ENCODE measurements at regions not wholly inside any gene's neighbourhood (a gene's known extent, or its start where the extent isn't known, plus 50 kb on each side); places are given as distances from the start of the nearest gene placed in this dataset.

DNA sequence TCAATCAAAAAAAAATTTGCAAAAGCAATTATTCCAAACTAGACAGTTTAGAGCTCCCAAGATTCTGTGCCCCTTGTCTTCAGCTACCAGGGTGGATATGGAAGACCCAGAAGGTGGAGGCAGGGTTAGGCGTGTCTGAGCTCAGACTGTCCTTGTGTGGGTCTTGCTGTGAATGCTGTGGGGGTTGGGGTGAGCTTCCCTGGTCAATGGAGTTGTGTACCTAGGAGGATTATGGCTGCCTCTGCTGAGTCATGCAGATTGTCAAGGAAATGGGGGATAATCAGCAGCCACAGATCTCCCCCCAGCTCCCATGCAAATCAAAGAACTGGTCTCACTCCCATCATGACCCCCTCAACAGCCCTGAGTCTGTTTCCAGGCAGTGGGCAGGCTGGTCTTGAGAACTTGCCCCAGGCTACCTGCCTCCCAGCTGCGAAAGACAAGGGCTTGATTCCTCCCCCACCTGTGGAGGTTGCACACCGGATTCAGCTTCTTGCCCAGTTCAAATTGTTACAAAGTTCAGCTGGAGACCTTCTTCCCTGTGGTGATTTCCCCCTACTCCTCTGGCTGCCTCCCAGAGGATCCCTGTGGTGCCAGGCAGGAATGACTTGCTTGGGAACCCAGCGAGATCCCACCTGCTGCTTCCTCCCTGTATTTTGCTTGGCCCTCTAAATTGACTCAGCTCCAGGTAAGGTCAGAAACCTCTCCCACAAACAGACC lies 77.0 kb downstream of the RAD51AP2 start:
- DNase-seq (ENCODE audit: low read depth) (peak; percentile 37), FAIRE-seq (peak; percentile 43)
- no peaks in the 10 kb centered on the region for H3K27me3 ChIP-seq (ENCODE audit: control insufficient read depth, insufficient read depth, low read length)
- TF ChIP-seq, protein P1, sequence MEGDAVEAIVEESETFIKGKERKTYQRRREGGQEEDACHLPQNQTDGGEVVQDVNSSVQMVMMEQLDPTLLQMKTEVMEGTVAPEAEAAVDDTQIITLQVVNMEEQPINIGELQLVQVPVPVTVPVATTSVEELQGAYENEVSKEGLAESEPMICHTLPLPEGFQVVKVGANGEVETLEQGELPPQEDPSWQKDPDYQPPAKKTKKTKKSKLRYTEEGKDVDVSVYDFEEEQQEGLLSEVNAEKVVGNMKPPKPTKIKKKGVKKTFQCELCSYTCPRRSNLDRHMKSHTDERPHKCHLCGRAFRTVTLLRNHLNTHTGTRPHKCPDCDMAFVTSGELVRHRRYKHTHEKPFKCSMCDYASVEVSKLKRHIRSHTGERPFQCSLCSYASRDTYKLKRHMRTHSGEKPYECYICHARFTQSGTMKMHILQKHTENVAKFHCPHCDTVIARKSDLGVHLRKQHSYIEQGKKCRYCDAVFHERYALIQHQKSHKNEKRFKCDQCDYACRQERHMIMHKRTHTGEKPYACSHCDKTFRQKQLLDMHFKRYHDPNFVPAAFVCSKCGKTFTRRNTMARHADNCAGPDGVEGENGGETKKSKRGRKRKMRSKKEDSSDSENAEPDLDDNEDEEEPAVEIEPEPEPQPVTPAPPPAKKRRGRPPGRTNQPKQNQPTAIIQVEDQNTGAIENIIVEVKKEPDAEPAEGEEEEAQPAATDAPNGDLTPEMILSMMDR (IDR thresholded peaks at IDR 0.05; ENCODE audit: insufficient read depth, low read length, severe bottlenecking) = no peak
- H3K36me3 ChIP-seq (ENCODE audit: control insufficient read depth, insufficient read depth, low read length) = no peaks in the 10 kb centered on the region
- no peak overlapping the region for H3K4me3 ChIP-seq (ENCODE audit: low read depth, low read length)

DNA sequence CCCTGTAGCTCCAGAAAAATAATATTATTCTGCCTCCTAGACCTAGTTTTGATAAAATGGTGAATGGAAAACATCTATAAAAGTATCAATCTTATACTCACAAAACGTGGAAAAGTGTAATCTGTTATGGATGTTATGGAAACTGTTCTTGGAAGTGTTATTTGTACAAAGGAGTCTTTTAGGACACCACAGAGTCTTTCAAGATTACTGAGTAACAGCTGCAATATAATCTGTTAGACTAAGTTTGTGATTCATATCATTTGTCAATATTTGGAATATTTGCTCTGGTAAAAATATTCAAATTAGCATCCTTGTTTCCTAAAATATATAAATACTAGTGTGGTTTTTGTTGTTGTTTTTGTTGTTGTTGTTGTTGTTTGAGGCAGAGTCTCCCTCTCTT lies 87.9 kb downstream of the RAD51AP2 start:
- TF ChIP-seq, protein P1 (IDR thresholded peaks at IDR 0.05; ENCODE audit: insufficient read depth, low read length, severe bottlenecking) = no peak
- Histone ChIP-seq H3K27me3 (ENCODE audit: control insufficient read depth, insufficient read depth, low read length) (no peaks in the 10 kb centered on the region), H3K4me3 (ENCODE audit: low read depth, low read length) (no peak overlapping the region), H3K36me3 (ENCODE audit: control insufficient read depth, insufficient read depth, low read length) (no peaks in the 10 kb centered on the region)
- no peak for FAIRE-seq
- peak; percentile 48 for DNase-seq (ENCODE audit: low read depth)

DNA sequence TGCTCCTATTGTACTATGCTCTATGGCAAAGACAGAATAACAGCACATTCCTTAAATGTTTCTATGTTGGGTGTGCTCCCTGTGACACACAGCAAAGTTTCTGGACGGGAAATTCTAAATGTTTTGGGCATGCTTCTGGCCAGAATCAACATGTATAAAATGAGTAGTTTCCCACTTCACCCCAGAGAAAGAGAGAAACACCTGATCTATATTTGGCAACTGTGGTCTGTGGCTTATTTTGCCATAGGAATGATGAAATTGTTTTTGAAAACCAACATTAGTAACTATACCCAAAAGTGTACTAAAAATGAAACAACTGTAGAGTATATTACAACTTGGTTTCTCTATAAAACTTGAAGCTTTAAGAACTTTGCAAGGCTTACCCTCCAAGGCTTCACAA lies 89.1 kb downstream of the RAD51AP2 start:
- FAIRE-seq = no peak
- H3K4me3 ChIP-seq (ENCODE audit: low read depth, low read length) = no peak overlapping the region
- H3K36me3 ChIP-seq (ENCODE audit: control insufficient read depth, insufficient read depth, low read length) = no peaks in the 10 kb centered on the region
- no peaks in the 10 kb centered on the region for H3K27me3 ChIP-seq (ENCODE audit: control insufficient read depth, insufficient read depth, low read length)
- DNase-seq (ENCODE audit: low read depth) = peak; percentile 98
- TF ChIP-seq, protein P1 (IDR thresholded peaks at IDR 0.05; ENCODE audit: insufficient read depth, low read length, severe bottlenecking) = no peak

DNA sequence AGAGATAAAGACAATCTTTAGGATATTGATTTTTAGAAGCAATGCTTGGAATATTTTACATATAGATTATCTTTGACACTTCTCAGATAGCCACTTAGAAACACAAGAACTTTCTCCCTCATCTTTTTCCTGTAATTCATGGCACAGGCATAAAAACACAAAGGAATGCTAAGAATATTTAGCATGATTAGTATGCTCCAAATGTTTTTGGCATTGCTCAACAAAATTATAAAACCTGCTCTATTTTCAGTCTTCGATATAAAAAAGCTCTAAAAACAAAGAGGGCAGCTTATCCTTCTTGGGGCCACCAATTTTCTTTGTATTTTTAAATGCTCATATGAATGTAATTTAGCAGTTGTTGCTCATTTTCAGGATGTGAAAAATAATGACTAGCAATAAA lies 90.8 kb downstream of the RAD51AP2 start:
- Histone ChIP-seq H3K27me3 (ENCODE audit: control insufficient read depth, insufficient read depth, low read length) (no peaks in the 10 kb centered on the region), H3K36me3 (ENCODE audit: control insufficient read depth, insufficient read depth, low read length) (no peaks in the 10 kb centered on the region), H3K4me3 (ENCODE audit: low read depth, low read length) (no peak overlapping the region)
- DNase-seq (ENCODE audit: low read depth) (no peak), FAIRE-seq (no peak)
- TF ChIP-seq, protein P1 (IDR thresholded peaks at IDR 0.05; ENCODE audit: insufficient read depth, low read length, severe bottlenecking) = no peak

DNA sequence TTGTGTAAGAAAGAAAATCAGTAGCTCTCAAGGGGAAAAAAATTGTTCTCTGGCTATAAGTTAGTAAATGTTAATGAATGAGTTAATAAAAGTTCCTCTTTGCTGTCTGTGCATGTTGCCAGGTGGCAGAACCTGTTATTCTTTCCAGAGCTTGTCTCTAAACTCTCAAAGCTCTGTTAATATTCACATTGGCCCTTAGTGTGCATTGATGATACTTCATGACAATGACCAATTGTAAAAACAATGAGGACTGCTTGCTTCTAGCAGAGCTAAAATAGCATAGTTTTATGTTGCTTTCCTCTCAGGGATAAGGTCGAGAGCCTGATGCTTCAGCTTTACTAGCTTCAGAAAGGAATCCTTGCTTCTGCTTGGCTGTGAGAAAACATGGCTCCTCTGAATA lies 91.5 kb downstream of the RAD51AP2 start:
- DNase-seq (ENCODE audit: low read depth) = peak; percentile 60
- no peak for FAIRE-seq

More for the DNA sequence above, 91.5 kb downstream of the RAD51AP2 start:
- Histone ChIP-seq H3K27me3 (ENCODE audit: control insufficient read depth, insufficient read depth, low read length) (no peaks in the 10 kb centered on the region), H3K36me3 (ENCODE audit: control insufficient read depth, insufficient read depth, low read length) (no peaks in the 10 kb centered on the region), H3K4me3 (ENCODE audit: low read depth, low read length) (no peak overlapping the region)
- TF ChIP-seq, protein P1 (IDR thresholded peaks at IDR 0.05; ENCODE audit: insufficient read depth, low read length, severe bottlenecking) = no peak

Data from bronchial epithelial cell (primary cell).